ENCODE measurements at regions not wholly inside any gene's neighbourhood (a gene's known extent, or its start where the extent isn't known, plus 50 kb on each side); places are given as distances from the start of the nearest gene placed in this dataset.

- peaks cover 9% of the 10 kb centered on the region for H3K36me3 Mint-ChIP-seq (ENCODE audit: low read depth)
- H3K4me3 Mint-ChIP-seq, result no peak overlapping the region
- DNase-seq, result no peak
- H3K27ac Mint-ChIP-seq, result no peak overlapping the region
- H3K4me1 Mint-ChIP-seq, result peaks cover 14% of the 10 kb centered on the region
- H3K27me3 Mint-ChIP-seq, result no peaks in the 10 kb centered on the region
- no peaks in the 10 kb centered on the region for H3K9me3 Mint-ChIP-seq
- intact Hi-C loops (cut with micrococcal nuclease), result no loop called here
Observed at GRCh38 chr12:123035841-123036240, 55.4 kb downstream of the ARL6IP4 start.

- H3K9me3 Mint-ChIP-seq, result no peaks in the 10 kb centered on the region
- peaks cover 9% of the 10 kb centered on the region for H3K36me3 Mint-ChIP-seq (ENCODE audit: low read depth)
- DNase-seq, result no peak
- no peak overlapping the region for H3K4me3 Mint-ChIP-seq
- no peaks in the 10 kb centered on the region for H3K27me3 Mint-ChIP-seq
- no peak overlapping the region for H3K27ac Mint-ChIP-seq
- intact Hi-C loops (cut with micrococcal nuclease), result no loop called here
- peaks cover 14% of the 10 kb centered on the region for H3K4me1 Mint-ChIP-seq
Observed at GRCh38 chr12:123034865-123035264, 54.4 kb downstream of the ARL6IP4 start.

GRCh38 chr12:123034022-123034541, 53.6 kb downstream of the ARL6IP4 start:
- Mint-ChIP-seq H3K4me3 (peak overlapping the region; percentile 0), H3K36me3 (ENCODE audit: low read depth) (peaks cover 9% of the 10 kb centered on the region), H3K27ac (peak overlapping the region; percentile 22), H3K4me1 (peaks cover 14% of the 10 kb centered on the region), H3K27me3 (no peaks in the 10 kb centered on the region), H3K9me3 (no peaks in the 10 kb centered on the region)
- intact Hi-C loops (cut with micrococcal nuclease), result no loop called here
- no peak for DNase-seq

GRCh38 chr12:123033392-123034021, 53.0 kb downstream of the ARL6IP4 start:
- Mint-ChIP-seq H3K27me3 (no peaks in the 10 kb centered on the region), H3K36me3 (ENCODE audit: low read depth) (peaks cover 9% of the 10 kb centered on the region), H3K4me1 (peaks cover 16% of the 10 kb centered on the region), H3K9me3 (no peaks in the 10 kb centered on the region), H3K27ac (peak overlapping the region; percentile 22), H3K4me3 (peak overlapping the region; percentile 0)
- intact Hi-C loops (cut with micrococcal nuclease), result no loop called here
- DNase-seq, result no peak

- no peak for DNase-seq
- peaks cover 10% of the 10 kb centered on the region for H3K36me3 Mint-ChIP-seq (ENCODE audit: low read depth)
- peaks cover 17% of the 10 kb centered on the region for H3K4me1 Mint-ChIP-seq
- no peak overlapping the region for H3K27ac Mint-ChIP-seq
- H3K4me3 Mint-ChIP-seq, result no peak overlapping the region
- H3K9me3 Mint-ChIP-seq, result no peaks in the 10 kb centered on the region
- intact Hi-C loops (cut with micrococcal nuclease), result no loop called here
- no peaks in the 10 kb centered on the region for H3K27me3 Mint-ChIP-seq
Observed at GRCh38 chr12:123032736-123033391, 52.4 kb downstream of the ARL6IP4 start.

All from activated CD4-positive, alpha-beta T cell treated with anti-CD3 and anti-CD28 coated beads, Interleukin-2, amount 10 ng/mL, durations not matched to agents 24 days and 14 days (primary cell).